Fibroblast of skin of back (primary cell): ENCODE measurements at regions not wholly inside any gene's neighbourhood (a gene's known extent, or its start where the extent isn't known, plus 50 kb on each side); places are given as distances from the start of the nearest gene placed in this dataset.

Experiments
- DNase-seq: peaks from one replicate; pipeline ENCODE4 v3.0.0-alpha.2; 2013

- peak; percentile 57 for DNase-seq
Observed at GRCh38 chr3:113096188-113096892, 105.6 kb downstream of the GTPBP8 start.

DNA sequence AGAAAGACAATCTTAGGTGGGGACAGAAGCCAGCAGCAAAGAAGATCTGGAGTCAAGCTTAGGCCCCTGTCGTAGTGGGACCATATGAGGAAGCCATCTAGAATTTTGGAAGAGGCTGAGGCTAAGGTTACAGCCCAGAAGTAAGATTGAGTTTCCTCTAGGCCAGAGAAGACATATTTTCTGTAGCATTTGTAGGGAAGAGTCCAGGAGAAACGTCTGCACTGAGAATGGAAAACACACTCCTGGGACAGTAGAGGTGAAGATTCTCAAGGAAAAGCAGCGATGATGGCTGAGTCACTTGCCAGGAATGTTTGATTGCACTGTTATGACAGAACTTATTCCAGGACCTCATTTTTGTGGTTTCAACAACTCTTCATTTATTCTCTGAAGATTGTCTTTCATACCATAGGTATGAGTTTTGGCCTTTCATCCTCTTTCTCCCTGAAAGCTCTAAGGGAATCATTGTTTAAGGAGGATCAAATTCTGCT, 107.2 kb downstream of the GTPBP8 start:
- DNase-seq = peak; percentile 94

- no peak for DNase-seq
Observed at GRCh38 chr3:113100063-113100462, 109.3 kb downstream of the GTPBP8 start.

DNA sequence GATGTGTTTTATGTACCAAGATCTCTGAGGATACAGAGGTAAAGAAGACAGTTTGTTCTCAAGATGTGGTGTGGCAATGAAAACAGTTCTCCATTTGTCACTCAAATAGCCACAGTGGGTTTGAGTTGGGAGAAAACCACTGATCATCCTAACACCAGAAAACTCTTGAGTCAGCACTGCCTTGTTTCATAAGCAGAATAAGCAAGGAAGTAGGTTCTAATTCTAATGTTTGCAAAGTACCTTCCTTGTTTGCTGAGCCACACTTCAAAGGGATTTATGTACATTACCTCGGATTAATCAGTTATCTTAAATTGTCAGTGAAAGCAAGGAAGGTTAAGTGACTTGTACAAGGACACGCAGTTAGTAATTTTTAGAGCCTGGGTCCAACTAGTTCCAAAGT, 107.8 kb upstream of the BOC start:
- no peak for DNase-seq

- no peak for DNase-seq
Observed at GRCh38 chr3:113104357-113105092, 106.8 kb upstream of the BOC start.

GRCh38 chr3:113105093-113105449, 106.3 kb upstream of the BOC start:
- no peak for DNase-seq

DNA sequence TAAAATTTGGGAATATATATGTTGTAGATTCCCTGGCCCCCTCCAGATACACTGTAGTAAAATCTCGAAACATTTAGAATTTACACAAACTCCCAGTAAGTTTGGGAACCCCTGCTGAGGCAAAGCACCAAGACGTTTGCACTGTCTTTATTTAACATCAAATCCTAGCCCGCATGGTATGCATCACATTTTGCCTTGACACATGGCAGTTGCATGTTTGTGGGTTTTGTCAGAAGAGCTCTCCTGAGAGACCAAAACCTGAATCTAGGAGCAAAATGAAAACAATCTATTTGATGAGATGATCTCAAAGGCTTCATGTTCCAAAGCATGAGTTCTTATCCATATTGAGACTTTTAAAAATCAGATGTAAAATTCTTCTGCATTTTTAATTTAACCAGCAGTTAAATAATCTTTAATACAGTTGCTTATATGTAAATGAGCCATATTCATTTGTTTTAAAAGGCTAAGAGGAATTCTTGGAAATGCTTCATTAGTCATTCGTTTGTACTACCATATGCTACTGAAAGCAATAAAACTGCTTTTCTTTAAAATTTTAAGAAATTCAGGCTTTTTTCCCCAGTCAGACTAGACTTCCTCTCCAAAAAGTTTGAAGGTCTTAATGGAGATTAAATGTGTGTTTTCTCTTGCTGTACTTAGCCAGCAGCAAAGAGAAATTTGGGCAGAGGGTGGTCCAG, 105.2 kb upstream of the BOC start:
- DNase-seq = peak; percentile 60

GRCh38 chr3:113110267-113110666, 101.1 kb upstream of the BOC start:
- no peak for DNase-seq

DNA sequence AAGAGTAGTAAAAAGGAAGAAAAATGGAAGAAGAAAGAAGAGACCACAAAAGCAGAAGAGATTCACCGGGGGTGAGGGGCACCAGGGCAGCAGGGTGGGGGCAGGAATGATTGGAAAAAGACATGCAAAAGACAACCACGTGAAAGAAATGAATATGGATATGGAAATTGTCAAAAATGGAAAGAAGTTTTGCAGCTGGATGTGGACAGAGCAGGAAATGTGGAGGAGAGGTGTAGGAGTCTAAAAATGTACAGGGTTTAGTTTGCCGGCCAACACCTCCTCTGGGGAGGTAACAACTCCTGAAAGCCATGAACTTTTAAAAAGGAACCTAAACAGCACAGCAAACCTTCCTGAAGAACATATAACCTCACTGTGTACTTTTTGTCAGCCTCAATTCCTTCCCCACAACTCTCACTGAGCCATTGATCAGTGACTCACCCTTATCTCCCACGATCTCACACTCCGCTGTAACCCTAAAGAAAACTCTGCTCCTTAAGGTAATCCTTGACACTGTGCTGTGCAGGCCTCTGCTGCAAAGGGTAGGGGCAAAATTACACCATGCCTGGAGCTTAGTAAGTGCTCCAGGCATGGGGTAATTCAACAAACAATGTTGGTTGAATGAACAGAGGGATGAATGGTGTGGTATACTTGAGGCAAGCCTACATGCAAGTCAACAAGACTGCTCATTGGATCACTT, 100.2 kb upstream of the BOC start:
- DNase-seq = no peak

DNA sequence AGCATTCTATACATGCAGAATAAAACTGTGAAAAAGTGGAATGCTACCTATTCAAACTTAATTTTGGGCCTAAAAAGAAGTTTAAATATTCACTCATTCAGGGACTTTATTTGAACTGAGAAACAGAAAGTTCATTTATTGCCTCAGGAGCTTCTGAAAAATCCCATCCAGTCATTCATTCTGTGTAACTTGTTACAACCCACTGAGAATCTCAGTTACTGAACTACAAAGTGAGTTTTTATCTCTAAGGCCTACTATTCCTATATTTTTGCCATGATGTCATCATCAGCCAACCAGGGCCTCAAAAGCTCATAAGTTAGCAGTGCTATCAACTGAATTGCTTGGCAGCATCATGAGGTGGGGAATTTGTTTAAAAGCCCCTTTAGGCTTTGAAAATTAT, 98.0 kb upstream of the BOC start:
- no peak for DNase-seq

GRCh38 chr3:113117511-113118234, 93.7 kb upstream of the BOC start:
- peak; percentile 81 for DNase-seq

GRCh38 chr3:113118336-113118735, 93.0 kb upstream of the BOC start:
- DNase-seq = no peak

DNA sequence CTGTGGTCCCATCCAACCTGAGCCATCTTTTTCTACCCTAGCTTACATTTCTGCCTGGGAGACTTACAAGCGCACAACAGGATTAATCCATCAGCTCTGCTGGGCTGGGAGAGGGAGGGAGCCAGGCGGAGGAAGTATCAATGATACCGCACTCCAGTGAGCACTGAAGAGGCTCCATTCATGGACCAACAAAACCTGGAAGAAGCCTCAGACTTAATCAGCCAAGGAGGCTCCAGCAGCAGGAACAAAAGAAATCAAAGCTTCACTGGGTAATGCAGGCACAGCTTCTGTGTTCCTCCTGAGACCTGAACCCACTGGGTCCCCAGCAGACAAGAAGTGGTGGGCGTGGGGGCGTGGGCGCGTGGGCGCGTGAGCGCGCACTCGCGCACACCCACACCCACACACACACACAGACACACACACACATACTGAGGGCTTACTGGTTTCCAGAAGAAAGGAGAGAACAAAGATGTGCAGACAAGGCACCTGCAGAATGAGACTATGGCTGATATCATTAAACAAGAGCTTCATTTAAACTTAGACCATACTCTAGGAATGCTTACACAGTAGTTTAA, 87.0 kb upstream of the BOC start:
- DNase-seq = no peak

- DNase-seq = no peak
Observed at GRCh38 chr3:113125951-113126350, 85.4 kb upstream of the BOC start.

DNA sequence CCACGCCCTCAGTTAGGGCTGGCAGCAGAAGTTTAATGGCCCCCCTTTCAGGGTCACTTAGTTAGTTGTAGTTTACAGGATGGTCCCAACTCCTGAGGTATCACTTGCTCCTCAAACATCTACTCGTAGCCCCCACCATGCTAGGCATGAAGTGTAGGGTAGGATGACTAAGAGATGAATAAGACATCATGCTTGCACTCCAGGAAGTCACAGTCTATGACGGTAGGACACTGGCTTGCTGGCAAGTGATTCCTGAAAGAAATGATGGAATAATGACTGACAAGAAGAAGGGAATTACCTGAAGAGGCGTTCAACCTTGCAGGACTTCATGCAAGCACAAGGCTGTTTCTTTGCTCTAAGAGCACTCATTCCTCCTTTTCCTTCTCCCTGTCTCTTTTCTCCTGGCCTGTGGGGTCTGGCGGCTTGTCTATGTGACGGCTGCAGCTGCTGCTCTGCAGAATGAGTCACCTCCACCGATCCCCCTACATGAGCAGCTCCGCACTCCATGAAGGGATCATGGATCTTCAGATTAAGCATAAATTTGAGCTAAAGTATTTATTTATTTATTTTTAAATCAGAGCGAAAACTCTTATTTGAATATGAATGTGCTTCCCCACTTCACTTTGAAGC, 82.9 kb upstream of the BOC start:
- peak; percentile 48 for DNase-seq

- no peak for DNase-seq
Observed at GRCh38 chr3:113129168-113129567, 82.2 kb upstream of the BOC start.

GRCh38 chr3:113132571-113132996, 78.8 kb upstream of the BOC start:
- peak; percentile 54 for DNase-seq

GRCh38 chr3:113133140-113133539, 78.2 kb upstream of the BOC start:
- no peak for DNase-seq

- peak; percentile 38 for DNase-seq
Observed at GRCh38 chr3:113136071-113136470, 75.3 kb upstream of the BOC start.

- no peak for DNase-seq
Observed at GRCh38 chr3:113136544-113136943, 74.8 kb upstream of the BOC start.
